Right hindlimb (tissue), 1 donor: ENCODE measurements at regions not wholly inside any gene's neighbourhood (a gene's known extent, or its start where the extent isn't known, plus 50 kb on each side); places are given as distances from the start of the nearest gene placed in this dataset.

Experiments used
- DNase-seq: peaks from one replicate; pipeline ENCODE4 v3.0.0-alpha.2; 2018

DNA sequence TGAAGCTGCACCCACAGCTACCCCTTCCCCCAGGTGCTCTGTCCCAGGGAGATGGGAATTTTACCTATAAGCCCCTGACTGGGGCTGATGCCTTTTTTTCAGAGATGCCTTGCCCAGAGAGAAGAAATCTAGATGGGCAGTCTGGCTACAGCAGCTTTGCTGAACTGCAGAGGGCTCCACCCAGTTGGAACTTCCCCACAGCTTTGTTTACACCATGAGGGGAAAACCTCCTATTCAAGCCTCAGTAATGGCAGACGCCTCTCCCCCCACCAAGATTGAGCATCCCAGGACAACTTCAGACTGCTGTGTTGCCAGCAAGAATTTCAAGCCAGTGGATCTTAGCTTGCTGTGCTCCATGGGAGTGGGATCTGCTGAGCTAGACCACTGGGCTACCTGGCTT is 122.6 kb upstream of the MOCS1 start:
- no peak for DNase-seq

DNA sequence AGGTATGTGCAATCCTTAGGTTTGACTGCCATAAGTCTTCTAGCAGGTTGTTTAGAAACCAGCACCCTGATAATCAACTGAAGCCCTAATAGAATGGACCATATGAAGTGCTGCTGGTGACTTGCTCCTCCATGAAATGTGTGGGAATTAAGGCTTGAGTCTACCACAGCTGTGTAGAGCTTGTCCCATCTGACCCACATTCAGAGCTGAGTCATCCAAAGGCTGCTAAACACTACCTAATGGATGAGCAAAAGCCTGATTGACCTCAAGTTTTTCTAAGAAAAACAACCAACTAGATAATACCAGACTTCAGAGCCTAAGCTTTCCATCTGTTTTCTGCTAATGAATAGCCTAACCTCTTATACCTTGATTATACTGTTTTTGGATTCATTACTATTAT is 120.3 kb upstream of the MOCS1 start:
- DNase-seq: no peak

DNA sequence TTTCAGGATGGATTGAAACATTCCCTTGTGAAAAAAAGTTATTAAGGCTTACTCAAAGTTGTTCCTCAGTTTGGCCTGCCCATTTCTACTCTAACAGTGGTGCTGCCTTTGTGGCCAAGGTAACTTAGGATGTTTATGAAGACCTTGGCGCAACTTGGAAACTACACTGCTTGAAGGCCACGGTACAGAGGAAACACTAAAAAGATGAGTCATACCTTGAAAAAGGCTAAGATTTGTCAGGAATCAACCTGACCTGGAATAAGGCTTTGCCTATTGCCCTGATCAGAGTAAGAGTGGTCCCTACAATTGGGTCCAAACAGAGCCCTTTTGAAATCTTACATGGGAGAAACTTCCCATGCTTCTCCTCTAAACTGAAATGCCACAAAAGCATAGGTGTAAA is 119.9 kb upstream of the MOCS1 start:
- DNase-seq: no peak

DNA sequence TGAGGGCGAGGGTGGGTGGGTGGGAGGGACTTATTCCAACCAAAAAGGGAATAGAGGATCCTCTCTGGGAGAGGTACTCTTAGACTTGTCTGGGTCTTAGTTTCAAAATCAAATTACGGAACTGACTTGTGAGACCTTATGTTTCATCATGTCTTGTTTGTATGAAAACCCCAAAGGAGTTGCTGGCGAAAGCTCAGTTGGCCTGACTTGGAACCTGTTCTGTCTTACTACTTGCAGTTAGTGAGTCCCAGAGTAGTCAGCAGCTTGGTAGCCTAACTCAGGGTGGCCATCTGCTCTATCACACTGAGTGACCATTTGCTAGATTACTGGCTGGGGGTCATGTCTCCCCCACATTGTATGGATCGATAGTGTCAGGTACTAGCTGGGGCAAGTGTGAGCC is 114.9 kb upstream of the MOCS1 start:
- no peak for DNase-seq

DNA sequence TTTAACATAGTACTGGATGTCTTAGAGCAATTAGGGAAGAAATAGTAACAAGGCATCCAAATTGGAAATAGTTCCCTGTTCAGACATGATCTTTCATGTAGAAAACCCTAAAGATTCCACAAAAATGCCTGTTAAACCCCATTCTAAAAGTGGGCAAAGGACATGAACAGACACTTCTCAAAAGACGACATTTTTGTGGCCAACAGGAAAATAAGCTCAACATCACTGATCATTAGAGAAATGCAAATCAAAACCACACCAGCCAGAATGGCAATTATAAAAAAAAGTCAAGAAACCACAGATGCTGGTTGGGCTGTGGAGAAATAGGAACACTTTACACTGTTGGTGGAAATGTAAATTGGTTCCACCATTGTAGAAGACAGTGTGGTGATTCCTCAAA is 109.9 kb upstream of the MOCS1 start:
- no peak for DNase-seq

DNA sequence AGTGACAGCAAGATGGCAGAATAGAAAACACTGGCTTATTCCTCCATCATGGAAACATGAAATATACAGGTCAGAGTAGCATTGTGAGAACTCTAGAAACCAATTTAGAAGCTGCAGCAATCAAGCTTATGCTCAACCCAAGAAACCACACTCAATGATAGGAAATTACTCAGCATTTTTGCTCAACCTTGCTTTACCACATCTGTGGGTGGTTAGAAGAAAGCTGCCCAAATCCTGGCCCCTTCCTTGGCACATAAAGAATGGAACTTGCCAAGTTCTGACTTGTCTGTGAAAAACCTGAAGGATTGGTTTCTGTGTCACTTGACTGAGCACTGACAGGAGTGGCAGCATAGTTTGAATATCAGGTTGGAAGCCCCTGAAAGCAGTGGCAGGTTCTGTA is 108.0 kb upstream of the MOCS1 start:
- no peak for DNase-seq

DNA sequence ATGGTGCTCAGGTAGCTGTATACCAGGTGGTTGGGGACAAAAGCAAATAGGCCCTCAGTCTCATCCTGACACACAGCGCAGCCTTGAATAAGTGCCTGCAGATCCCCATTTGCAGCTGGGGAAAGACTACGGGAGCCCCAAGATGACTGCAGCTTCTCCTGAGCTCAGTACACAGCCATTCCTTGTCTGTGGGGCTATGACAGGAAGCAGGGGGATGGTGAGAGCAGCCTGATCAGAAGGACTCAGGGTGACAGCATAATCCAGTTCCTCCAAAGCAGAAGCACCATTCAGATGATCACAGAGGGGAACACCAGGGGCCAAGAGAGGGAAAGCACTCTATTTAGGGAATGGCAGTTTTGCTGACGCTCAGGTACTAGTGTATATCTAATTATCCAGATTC is 104.8 kb upstream of the MOCS1 start:
- DNase-seq: no peak

DNA sequence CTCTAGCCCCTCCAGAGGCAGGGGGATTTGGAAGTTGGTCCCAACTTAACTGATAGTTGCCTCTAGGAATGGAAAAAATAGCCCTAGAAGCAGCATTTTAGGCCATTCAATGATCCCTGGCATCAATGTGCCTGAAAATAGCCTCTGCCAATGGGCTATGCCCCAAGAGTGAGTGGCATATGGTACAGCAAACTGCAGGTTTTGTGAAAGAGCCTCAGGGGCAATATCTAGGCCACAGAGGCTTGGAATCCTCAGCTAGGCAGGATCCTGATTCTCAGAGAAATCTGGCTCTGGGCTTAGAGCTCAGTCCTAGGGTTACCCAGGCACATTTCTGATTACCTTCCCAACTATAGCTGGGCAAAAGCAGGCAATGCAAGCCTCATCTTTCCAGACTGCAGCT is 104.4 kb upstream of the MOCS1 start:
- no peak for DNase-seq

DNA sequence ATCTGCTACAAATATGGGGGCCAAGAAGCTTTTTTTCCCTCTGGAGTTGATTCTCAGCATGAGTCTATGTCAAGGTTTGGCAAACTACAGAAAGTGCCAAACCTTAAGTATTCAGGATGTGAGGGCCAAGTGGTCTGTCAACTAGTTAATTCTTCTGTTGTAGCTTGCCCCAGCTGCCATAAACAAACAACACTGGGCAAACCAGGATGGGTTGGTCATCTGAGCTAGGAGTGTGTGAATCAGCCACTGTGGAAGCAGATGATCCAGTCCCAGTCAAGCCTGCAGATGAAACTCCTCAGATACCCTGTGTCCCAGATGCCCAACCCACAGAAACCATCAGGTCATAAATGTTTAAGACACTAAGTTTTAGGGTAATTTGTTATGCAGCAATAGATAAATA is 103.0 kb upstream of the MOCS1 start:
- DNase-seq: no peak

DNA sequence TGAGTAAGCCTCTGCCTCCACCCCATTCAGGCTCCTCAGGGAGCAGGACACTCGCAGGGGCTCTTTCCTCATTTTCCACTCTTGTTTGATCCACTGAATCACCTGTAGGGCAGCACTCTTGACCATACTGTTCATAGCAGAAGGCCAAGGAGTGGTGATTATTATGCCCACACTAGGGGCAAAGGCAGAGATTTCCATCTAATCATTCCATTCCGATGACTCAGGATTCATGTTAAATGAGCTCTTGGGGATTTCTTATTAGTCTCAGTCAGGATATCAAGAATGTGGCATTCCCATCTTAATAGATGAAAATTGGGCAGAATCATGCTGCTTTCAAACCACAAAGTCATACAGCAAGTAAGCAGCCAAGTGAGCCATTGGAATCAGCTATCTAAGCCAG is 101.9 kb upstream of the MOCS1 start:
- DNase-seq: no peak

DNA sequence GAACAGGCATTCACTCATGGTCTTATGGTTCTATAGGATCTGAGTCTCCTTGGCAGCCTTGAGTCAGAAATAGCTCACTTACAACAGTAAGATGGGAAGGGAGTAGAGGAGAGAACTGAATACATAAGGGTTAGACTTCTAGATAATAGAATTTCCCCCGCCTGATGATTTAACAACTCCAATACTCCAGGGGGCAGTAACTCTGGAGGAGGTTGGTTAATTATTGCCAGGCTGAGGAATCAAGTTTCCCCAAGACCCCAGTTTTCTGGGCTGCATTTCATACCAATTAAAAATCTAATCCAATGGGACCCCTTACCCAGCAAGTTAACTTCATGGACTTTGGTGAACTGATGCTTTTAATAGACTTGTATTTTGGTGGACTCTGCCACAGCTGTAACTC is 94.2 kb upstream of the MOCS1 start:
- DNase-seq: no peak

DNA sequence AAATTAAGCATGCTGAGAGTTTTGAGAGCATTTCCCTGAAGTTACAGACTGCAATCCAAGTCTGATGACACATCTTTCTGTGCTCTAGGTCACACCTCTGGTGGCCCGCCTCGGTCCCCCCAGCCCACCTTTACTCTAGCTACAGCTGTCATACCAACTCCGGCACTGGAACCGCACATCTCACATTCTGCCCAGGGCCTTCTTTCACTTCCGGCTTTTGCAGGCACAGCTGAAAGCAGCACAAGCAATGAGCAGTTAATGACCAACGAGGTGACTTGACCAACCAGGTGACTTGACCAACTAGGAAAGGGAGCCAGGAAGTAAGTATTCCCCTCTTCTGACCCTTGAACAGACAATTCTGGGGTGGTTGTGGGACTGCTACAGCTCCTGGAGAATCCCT is 88.6 kb upstream of the MOCS1 start:
- no peak for DNase-seq

DNA sequence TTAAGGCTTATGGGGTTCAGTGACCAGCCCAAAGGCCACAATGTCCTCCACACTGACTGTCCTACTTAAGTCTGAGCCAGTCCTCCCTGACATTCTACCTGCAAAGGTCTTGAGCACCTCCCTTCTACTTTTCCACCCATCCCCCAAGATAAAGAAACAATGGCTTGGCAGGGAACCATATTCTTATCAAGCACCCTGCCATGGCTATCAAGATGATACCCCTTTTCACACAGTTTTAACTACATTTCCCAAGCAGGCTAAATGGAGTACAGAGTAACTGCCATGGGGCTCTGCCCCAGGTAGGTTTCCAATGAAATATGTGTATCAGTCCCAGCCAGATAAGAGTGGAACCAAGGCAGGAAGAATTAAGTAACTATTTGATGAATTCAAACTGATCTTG is 85.9 kb upstream of the MOCS1 start:
- no peak for DNase-seq

DNA sequence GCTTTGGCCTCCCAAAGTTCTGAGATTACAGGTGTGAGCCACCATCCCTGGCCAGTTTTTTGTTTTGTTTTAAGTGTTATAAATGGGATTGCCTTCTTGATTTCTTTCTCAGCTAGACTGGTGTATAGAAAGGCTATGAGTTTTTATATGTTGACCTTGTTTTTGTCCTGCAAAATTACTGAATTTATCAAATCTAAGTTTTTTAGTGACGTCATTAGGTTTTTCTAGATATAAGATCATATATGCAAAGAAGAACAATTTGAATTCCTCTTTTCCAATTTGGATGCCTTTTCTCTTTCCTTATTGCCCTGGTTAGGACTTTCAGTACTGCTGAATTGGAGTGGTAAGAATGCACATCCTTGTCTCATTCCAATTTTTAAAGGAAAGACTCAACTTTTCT is 81.3 kb upstream of the MOCS1 start:
- no peak for DNase-seq

DNA sequence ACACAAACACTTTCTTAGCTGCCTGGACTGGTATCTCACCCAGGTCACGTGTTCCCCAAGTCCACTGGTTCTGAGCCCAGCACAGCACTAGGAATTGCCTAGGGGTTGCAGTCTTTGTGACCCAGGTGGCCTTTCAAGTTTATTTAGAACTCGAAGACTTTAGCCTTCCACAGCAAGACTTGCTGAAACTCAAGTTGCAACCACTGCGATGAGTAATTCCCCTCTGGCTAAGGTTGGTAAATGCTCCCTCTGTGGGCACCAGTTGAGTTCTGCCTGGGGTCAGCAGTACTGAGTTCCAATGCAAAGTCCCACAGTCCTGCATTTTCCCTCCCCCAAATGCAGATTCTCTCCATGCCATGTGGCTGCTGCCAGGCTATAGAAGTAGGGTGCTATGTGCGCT is 77.6 kb upstream of the MOCS1 start:
- no peak for DNase-seq

DNA sequence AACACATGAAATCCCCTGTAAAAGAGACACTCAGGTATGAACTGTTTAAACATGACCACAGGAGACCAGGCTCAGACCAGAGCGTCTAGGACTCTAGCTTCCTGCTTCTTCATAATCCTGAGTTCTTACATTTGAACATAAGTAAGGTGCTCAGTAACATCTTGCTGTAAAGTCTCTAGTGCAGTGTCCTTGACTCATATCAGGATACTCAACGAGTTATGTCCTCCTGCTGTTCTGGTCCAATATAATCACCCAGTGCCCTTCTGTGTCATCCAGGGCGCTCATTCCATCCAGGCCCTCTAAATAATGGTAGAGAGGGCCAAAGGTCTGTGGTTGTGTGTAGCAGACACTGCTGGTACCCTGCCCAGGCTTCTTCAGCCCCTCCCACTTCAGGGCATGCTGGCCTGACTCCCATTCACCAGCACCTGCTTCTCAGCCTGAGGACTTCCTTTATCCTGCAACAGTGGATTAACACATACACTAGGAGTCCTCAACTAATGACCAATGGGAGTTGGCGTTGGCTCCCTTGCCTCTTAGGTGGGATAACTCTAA is 66.8 kb upstream of the MOCS1 start:
- DNase-seq: no peak

DNA sequence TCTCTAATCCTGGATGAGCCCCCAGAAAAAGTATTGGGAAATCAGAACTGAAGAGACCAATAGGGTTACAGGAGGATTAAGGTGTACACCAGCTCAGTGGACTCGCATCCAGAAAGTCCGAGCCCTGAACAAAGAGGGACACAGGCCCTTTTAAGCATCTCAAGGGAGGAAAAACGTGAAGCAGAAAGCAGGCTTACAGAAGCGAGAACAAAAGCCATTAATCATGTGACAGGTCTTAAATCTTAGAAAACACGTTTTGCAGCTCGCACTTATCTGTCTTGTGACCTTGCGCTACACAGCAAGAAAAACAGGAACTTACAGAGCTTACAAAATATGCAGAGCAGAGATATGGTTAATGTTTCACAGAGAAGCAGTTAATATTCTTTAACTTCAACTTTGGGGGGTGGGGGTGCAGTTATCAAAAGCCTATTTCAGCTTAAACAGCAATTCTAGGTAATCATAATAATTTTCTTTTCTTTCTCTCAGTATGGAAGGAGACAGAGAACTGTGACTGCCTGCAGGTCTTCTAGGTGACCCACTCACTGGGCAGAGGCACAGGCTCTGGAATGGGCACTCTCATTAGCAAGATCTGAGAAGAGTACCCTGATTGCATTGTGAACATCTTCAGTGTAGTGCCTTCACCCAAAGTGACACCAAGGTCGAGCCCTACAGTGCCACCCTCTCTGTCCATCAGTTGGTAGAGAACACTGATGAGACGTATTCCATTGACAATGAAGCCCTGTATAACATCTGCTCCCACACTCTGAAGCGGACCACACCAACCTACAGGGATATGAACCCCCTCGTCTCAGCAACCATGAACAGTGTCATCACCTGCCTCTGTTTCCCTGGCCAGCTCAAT is 65.0 kb upstream of the MOCS1 start:
- DNase-seq: no peak

DNA sequence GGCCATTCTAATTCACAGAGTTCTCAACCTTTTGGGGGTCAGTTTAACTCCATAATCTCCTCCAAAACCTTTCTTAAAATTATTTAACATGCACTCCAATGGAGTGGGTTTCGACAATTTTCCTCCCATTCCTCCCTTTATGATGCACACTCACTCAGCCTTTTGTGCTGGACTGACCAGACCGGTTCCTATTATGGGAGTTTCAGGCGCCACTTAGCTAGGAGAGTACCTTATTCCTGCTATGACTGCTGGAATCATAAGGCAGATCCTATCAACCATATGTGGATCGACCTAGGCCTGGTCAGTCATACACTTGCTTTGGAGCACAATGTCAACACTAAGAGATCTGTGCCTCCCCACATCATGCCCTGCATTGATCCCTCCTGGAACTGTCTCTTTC is 63.9 kb upstream of the MOCS1 start:
- no peak for DNase-seq

DNA sequence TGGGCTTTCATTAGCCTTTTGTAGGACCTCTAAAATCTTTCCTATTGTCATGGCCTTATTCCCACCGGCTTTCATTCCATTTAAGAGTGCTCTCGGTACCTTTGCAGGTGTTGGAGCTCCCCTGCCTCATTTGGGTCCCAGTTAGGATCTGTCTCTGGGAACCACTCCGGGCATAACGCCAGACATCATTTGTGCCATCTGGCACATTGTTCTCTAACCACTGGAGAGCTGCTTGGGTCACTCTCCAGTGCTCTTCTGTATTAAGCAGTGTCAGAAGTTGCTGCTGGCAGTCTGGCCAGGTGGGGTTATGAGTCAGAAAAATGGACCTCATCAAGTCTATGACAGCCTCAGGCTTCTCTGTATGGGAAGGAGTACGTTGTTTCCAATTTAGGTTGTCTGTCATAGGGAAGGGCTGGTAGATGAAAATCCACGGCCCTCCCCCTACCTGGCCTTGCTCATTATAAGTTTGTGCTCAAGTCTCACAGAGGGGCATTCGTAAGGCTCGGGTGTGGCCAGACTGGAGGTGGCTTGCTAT is 62.9 kb upstream of the MOCS1 start:
- no peak for DNase-seq

DNA sequence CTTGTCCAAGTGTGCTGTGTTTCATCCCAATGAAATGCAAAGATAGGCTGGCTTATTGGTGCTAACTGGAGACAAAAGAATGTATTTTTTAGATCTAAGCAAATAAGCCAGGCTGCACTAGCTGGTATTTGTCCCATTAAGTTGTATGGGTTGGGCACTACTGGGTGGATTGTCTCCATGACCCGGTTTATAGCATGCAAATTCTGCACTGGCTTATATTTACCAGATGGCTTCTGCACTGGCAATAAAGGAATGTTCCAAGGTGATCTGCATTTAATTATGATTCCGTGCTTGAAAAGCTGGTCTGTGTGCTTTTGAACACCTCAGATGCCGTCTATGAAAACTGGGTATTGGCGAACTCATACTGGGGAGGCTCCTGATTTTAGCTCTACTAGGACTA is 61.4 kb upstream of the MOCS1 start:
- DNase-seq: no peak

DNA sequence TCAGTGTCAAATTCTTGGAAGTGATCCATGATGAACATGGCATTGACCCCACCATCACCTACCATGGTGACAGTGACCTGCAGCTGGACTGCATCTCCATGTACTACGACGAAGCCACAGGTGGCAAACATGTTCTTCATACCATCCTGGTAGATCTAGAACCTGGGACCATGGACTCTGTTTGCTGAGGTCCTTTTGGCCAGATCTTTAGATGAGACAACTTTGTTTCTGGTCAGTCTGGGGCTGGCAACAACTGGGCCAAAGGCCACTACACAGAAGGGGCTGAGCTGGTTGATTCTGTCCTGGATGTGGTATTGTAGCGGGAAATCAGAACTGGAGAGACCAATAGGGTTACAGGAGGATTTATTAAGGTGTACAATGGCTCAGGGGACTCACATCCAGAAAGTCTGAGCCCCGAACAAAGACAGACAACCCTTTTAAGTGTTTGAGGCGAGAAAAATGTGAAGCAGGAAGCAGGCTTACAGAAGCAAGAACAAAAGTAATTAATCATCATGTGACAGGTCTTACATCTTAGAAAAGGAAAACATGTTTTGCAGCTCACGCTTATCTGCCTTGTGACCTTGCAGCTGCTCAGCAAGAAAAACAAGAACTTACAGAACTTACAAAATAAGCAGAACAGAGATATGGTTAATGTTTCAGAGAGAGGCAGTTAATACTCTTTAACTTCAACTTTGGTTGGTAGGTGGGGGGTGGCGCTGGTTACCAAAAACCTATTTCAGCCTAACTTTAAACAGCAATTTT is 58.8 kb upstream of the MOCS1 start:
- no peak for DNase-seq
